ENCODE measurements at regions not wholly inside any gene's neighbourhood (a gene's known extent, or its start where the extent isn't known, plus 50 kb on each side); places are given as distances from the start of the nearest gene placed in this dataset.

- 63% methylated on average over 5 of the region's 5 CpGs for WGBS
Observed at GRCh38 chr14:56057767-56058166, 60.4 kb upstream of the PELI2 start.

More at GRCh38 chr14:56057767-56058166, 60.4 kb upstream of the PELI2 start:
- TF ChIP-seq FOXA2 (IDR thresholded peaks at IDR 0.05): no peak
- TF ChIP-seq FOXA1 (IDR thresholded peaks at IDR 0.05): no peak
- TF ChIP-seq GABPA (IDR thresholded peaks at IDR 0.05 in 1 of 2, conservative IDR thresholded peaks at IDR 0.05 in 1 of 2): no peak
- no peak for TF ChIP-seq CTCF (IDR thresholded peaks at IDR 0.05; ENCODE audit: low read depth, low read length, missing input control)
- TF ChIP-seq RAD21 (IDR thresholded peaks at IDR 0.05): no peak
- no peak for TF ChIP-seq NR2F2 (IDR thresholded peaks at IDR 0.05)
- TF ChIP-seq, protein P1, sequence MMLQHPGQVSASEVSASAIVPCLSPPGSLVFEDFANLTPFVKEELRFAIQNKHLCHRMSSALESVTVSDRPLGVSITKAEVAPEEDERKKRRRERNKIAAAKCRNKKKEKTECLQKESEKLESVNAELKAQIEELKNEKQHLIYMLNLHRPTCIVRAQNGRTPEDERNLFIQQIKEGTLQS (IDR thresholded peaks at IDR 0.05): no peak
- TF ChIP-seq, protein P2, sequence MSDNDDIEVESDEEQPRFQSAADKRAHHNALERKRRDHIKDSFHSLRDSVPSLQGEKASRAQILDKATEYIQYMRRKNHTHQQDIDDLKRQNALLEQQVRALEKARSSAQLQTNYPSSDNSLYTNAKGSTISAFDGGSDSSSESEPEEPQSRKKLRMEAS (IDR thresholded peaks at IDR 0.05): no peak
- no peak for TF ChIP-seq REST (IDR thresholded peaks at IDR 0.05)
- TF ChIP-seq HNF4G (IDR thresholded peaks at IDR 0.05): no peak
- TF ChIP-seq, protein P3, sequence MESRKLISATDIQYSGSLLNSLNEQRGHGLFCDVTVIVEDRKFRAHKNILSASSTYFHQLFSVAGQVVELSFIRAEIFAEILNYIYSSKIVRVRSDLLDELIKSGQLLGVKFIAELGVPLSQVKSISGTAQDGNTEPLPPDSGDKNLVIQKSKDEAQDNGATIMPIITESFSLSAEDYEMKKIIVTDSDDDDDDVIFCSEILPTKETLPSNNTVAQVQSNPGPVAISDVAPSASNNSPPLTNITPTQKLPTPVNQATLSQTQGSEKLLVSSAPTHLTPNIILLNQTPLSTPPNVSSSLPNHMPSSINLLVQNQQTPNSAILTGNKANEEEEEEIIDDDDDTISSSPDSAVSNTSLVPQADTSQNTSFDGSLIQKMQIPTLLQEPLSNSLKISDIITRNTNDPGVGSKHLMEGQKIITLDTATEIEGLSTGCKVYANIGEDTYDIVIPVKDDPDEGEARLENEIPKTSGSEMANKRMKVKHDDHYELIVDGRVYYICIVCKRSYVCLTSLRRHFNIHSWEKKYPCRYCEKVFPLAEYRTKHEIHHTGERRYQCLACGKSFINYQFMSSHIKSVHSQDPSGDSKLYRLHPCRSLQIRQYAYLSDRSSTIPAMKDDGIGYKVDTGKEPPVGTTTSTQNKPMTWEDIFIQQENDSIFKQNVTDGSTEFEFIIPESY (IDR thresholded peaks at IDR 0.05): no peak
- Histone ChIP-seq H3K4me1 (ENCODE audit: control insufficient read depth in 4 of 4, insufficient read depth in 4 of 4, low read length in 3 of 4) (no peaks in the 10 kb centered on the region), H3K27ac (ENCODE audit: low read depth in 1 of 2, low read length in 2 of 2) (no peak overlapping the region), H3K27me3 (ENCODE audit: control insufficient read depth in 4 of 4, insufficient read depth in 4 of 4, low read length in 3 of 4) (peaks cover 0 to 6% (median under 1%) of the 10 kb centered on the region in 4 donors), H3K9me3 (ENCODE audit: control insufficient read depth in 4 of 4, low read length in 3 of 4) (no peaks in the 10 kb centered on the region), H3K36me3 (ENCODE audit: control insufficient read depth in 4 of 4, insufficient read depth in 3 of 4, low read depth in 1 of 4, low read length in 3 of 4) (no peaks in the 10 kb centered on the region), H3K9ac (ENCODE audit: low read depth in 1 of 2, low read length in 2 of 2) (no peak overlapping the region), H3K4me3 (ENCODE audit: low read depth in 1 of 3, low read length in 3 of 3) (no peak overlapping the region)
- DNase-seq (ENCODE audit: low spot score): no peak

Data from liver (tissue), 8 donors.